Effector memory CD4-positive, alpha-beta T cell (primary cell): ENCODE measurements at regions not wholly inside any gene's neighbourhood (a gene's known extent, or its start where the extent isn't known, plus 50 kb on each side); places are given as distances from the start of the nearest gene placed in this dataset.

Experiments
- DNase-seq, 3 donors: peaks; one replicate each; pipeline ENCODE4 v3.0.0-alpha.2; 2020
- H3K27ac ChIP-seq: 2 replicates; pipeline ENCODE4 v1.7.0; 2013; ENCODE audit warnings: mild to moderate bottlenecking, low read length, moderate library complexity; ENCODE audit not compliant: insufficient read depth, poor library complexity, severe bottlenecking
- H3K27me3 ChIP-seq: replicated peaks from 2 replicates; pipeline ENCODE4 v1.7.0; 2013; ENCODE audit warnings: mild to moderate bottlenecking, low read length; ENCODE audit not compliant: insufficient read depth, control insufficient read depth, poor library complexity, severe bottlenecking
- H3K36me3 ChIP-seq: 2 replicates; pipeline ENCODE4 v1.7.0; 2013; ENCODE audit warnings: mild to moderate bottlenecking, low read length, moderate library complexity; ENCODE audit not compliant: control insufficient read depth, insufficient read depth
- H3K4me1 ChIP-seq: 2 replicates; pipeline ENCODE4 v1.7.0; 2013; ENCODE audit warnings: low read length, mild to moderate bottlenecking; ENCODE audit not compliant: control insufficient read depth, insufficient read depth, poor library complexity, severe bottlenecking
- H3K4me3 ChIP-seq: 2 replicates; pipeline ENCODE4 v1.7.0; 2013; ENCODE audit warnings: low read length, low read depth, mild to moderate bottlenecking; ENCODE audit not compliant: insufficient read depth, poor library complexity, severe bottlenecking
- H3K9me3 ChIP-seq: 2 replicates; pipeline ENCODE4 v1.7.0; 2013; ENCODE audit warnings: mild to moderate bottlenecking, low read length, moderate library complexity; ENCODE audit not compliant: control insufficient read depth

DNA sequence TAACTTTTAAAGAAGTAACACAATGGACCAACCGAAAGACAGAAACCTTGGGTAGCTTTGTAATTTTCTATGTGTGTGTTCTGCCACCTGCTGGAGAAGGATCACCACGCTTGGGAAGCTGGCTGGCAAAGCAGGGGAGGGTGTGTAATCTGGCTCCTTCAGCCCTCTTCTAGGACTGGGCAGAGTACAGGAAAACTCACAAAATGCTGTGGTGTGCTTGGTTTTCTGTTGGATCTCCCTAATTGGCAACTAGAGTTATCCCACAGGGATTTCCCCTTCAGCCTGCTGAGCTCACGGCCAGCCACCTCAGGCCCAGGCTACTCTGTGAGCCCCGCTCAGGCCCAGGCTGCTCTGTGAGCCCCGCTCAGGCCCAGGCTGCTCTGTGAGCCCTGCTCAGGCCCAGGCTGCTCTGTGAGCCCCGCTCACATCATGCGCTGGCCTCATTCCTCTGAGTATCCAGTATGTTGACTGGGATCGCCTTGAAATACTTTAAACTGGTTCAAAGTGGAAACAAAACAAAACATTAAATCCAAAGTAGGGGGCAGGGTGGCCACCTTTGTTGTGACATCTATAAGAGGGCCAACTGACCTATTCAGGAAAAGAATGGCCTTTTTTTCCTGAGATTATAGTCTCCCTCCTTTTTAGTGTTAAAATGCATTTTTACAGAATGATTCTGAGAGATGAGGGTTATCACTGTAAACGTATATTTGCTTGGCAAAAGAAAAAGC, 52.0 kb upstream of the RNU6-8 start:
- H3K27ac ChIP-seq, result no peak overlapping the region
- H3K4me3 ChIP-seq, result no peak overlapping the region
- no peaks in the 10 kb centered on the region for H3K27me3 ChIP-seq
- no peaks in the 10 kb centered on the region for H3K9me3 ChIP-seq
- no peaks in the 10 kb centered on the region for H3K4me1 ChIP-seq
- DNase-seq, result peak; percentile 6 to 16 (median 14)
- no peaks in the 10 kb centered on the region for H3K36me3 ChIP-seq

DNA sequence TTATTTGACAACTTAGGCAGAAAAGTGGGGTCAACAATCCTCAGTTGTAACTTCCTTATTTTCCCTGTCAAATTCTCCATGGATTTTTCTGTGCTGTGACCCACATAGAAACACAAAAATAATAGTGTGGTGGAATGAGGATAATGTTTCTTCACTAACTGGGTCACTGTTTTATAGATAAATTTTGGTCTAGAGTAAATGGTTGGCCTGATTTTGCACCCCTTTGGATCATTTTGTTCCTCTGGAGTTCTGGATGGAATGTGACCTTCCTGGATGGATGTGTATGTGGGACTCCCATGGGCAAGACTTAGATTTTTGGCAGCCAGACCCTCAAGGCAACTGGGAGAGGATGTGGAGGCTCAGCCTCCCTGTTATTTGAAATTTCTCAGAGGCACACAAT, 52.7 kb upstream of the RNU6-8 start:
- no peak overlapping the region for H3K4me3 ChIP-seq
- no peak for DNase-seq
- H3K27me3 ChIP-seq, result no peaks in the 10 kb centered on the region
- no peaks in the 10 kb centered on the region for H3K36me3 ChIP-seq
- no peak overlapping the region for H3K27ac ChIP-seq
- H3K9me3 ChIP-seq, result no peaks in the 10 kb centered on the region
- H3K4me1 ChIP-seq, result no peaks in the 10 kb centered on the region

DNA sequence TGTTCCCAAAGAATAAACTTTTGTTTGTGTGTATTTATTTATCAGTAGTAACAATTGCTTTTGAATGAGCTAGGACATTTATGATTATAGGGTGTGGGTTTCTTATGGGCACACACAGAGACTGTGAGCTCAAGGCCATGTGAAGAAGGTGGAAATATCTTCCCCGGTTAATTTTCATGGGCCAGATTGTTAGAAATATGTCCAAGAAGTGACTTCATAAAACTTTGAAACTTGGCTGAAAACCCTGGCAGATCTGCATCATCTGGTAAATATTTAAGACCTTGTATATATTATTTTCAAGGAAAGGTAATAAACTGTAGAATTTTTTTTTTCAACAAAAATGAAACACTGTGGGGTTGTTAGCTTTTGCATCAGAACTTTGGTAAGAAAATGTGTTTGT, 53.5 kb upstream of the RNU6-8 start:
- no peaks in the 10 kb centered on the region for H3K36me3 ChIP-seq
- H3K4me1 ChIP-seq, result no peaks in the 10 kb centered on the region
- no peak overlapping the region for H3K27ac ChIP-seq
- H3K9me3 ChIP-seq, result no peaks in the 10 kb centered on the region
- H3K4me3 ChIP-seq, result no peak overlapping the region
- no peak for DNase-seq
- no peaks in the 10 kb centered on the region for H3K27me3 ChIP-seq

GRCh38 chr14:32258336-32258993, 55.4 kb upstream of the RNU6-8 start:
- Histone ChIP-seq H3K9me3 (no peaks in the 10 kb centered on the region), H3K36me3 (no peaks in the 10 kb centered on the region), H3K27ac (no peak overlapping the region), H3K27me3 (no peaks in the 10 kb centered on the region), H3K4me1 (no peaks in the 10 kb centered on the region), H3K4me3 (no peak overlapping the region)
- no peak for DNase-seq

DNA sequence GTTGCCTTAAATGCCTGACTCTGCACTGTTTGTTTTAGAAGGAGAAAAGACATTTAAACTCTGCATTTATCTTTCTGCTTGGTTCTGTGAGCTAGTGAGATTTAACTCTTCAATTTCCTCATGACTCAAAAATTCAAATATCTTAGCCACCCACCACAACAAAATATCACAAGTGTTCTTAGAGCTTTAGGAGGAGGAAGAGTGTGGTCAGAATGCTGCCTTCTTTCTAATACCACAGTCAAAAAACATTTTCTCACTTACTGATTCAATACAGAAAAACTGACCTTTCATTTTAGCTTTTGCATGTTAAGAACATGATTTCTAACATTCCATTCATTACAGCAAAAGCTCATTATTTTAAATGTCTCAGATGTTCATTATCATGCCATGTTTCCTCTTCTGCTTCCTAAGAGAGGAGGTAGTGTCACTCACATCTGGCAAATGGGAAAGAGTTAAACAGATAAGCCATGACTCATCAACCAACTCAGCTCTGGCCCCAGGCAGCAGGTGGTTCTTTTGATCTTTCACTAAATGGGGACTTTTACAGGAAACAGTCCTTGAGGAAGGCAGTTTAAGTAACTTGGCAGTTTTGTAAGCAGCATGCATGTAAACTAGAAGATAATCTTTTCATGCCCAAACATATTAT, 56.4 kb upstream of the RNU6-8 start:
- no peak overlapping the region for H3K4me3 ChIP-seq
- no peak for DNase-seq
- no peaks in the 10 kb centered on the region for H3K4me1 ChIP-seq
- H3K36me3 ChIP-seq, result no peaks in the 10 kb centered on the region
- H3K27ac ChIP-seq, result no peak overlapping the region
- no peaks in the 10 kb centered on the region for H3K27me3 ChIP-seq
- no peaks in the 10 kb centered on the region for H3K9me3 ChIP-seq

GRCh38 chr14:32263939-32264567, 61.0 kb upstream of the RNU6-8 start:
- Histone ChIP-seq H3K4me1 (no peaks in the 10 kb centered on the region), H3K27ac (no peak overlapping the region), H3K27me3 (no peaks in the 10 kb centered on the region), H3K36me3 (no peaks in the 10 kb centered on the region), H3K9me3 (no peaks in the 10 kb centered on the region), H3K4me3 (no peak overlapping the region)
- no peak for DNase-seq

- Histone ChIP-seq H3K27ac (no peak overlapping the region), H3K27me3 (no peaks in the 10 kb centered on the region), H3K4me1 (no peaks in the 10 kb centered on the region), H3K4me3 (no peak overlapping the region), H3K36me3 (no peaks in the 10 kb centered on the region), H3K9me3 (no peaks in the 10 kb centered on the region)
- DNase-seq, result no peak
Observed at GRCh38 chr14:32265584-32265983, 62.5 kb upstream of the RNU6-8 start.

- Histone ChIP-seq H3K36me3 (no peaks in the 10 kb centered on the region), H3K27me3 (no peaks in the 10 kb centered on the region), H3K4me1 (no peaks in the 10 kb centered on the region), H3K27ac (no peak overlapping the region), H3K4me3 (no peak overlapping the region), H3K9me3 (no peaks in the 10 kb centered on the region)
- no peak for DNase-seq
Observed at GRCh38 chr14:32277998-32278397, 51.1 kb upstream of the AKAP6 start.
